HG03342 (cell line): ENCODE measurements at regions not wholly inside any gene's neighbourhood (a gene's known extent, or its start where the extent isn't known, plus 50 kb on each side); places are given as distances from the start of the nearest gene placed in this dataset.

Experiments used
- ATAC-seq: cut with Tn5 transposase; IDR thresholded peaks from one replicate; pipeline ENCODE4 v1.9.1; 2021; ENCODE audit warnings: mild to moderate bottlenecking, moderate library complexity; ENCODE audit not compliant: unreplicated experiment

DNA sequence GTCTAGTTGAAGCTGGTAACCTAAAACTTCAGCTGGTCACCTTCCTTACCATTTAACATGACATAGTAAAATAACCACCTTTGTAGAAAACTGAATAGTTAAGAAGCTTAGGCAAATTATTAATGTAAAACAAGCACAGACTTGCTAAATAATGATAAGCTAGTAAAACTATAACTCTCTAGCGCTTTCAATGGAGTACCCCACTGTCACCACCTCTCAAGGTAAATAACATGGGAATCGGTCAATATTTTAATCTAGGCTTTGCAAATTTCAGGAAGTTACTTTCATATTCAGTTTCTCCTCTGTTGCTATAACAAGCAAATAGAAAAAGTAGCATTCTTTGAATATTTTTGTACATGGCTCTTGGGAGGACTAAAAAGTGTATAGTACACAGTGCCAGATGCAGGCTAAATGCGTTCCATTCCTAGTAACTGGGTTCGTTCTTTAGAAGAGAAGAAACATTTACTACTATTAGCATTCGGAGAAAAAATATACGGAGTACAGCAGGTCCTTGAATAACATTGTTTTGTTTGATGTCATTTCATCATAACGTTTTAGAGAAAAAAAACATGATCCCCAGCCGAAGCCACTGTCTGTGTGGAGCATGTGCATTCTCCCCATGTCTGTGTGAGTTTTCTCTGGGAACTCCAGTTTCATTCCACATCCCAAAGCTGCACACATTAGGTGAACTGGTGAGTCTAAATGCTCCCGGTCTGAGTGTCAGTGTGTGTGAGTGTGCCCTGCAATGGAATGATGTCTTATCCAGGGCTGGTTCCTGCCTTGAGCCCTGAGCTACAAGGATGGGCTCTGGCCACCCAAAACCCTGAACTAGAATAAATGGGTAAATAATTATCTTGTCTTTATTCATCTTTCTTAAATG, 52.5 kb downstream of the EPRS1 start:
- no peak for ATAC-seq

GRCh38 chr1:219991919-219992318, 54.4 kb downstream of the EPRS1 start:
- ATAC-seq = no peak

DNA sequence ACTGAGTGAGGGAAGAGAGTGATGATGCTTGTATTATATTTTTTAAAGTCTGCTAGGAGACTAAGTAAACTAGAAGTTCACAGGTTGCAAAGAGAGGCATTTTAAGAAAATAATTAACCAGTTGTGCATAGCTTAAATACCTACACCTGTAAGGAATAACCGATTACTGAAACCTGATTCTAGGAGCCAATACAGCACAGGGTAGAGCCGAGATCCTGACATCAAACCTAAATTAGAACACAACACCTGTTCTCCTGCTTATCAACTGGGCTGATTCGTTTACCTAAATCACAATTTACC, 54.8 kb downstream of the EPRS1 start:
- ATAC-seq = no peak

DNA sequence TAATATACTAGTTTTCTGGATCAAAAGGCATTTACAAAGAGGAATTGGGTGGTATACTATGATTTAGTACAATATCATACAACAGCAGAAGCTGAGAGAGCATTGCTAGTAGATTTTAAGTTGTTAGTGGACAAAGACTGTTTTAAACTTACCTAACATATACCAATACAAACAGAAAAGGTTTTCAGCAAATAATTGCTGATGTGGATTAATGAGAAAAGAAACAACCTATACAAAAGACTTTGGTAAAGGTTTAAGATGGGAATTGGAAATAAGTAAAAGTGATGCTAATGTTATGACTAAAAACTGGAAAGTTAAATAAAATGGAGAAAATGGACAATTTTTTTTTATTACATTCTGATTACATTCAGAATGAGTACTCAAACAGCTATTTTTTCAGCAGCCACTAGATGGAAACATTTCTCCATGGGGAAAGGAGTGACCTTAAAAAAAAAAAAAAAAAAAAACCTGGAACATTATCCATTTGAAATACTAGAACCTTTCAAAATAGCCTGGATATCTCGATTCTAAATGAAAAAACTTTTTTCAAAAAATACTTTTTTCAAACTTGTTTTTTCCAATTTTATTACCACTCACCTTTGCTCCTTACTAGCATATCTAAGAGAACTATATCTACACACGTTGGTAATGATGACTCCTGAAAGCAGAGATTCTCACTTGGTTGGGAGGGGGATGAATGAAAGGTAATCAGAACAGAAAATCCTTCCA, 55.4 kb downstream of the EPRS1 start:
- no peak for ATAC-seq

DNA sequence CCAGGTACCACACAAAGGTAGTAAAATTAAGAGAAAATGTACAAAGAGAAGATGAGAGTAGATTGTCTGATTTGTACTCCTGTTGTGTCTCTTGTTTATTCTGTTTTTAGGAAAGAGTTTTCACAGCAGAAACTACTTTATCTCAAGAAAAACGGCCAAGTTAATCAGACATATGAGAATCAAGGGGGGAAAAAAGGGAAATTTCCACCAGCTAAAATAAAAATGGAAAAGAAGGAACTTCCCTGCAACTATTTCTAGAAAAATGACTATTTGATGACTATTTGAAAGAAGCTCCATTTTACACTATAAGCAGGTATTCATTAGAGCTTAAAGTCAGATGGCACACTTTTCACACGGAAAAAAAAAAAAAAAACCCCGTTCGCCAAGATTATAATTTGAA, 56.5 kb downstream of the EPRS1 start:
- no peak for ATAC-seq

- ATAC-seq = no peak
Observed at GRCh38 chr1:219988818-219989217, 57.5 kb downstream of the EPRS1 start.

DNA sequence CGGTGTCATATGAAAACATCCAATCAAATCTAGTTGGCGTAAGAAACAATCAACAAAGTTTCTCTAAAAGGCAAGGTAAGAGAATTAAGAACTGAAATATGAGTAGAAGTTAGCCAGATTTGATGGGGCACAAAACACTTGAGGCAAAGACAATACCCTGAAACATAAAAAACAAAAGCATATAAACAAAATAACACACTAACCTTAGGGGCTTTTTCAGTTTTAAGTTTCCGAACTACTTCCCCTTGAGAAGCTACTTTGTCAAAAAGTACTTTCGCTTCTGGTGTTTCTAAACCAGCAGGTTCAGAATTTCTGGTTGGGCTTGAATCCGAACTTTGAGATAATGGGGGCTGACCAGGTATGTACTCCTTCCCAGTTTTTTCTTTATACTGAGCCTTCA, 57.9 kb downstream of the EPRS1 start:
- ATAC-seq = peak; percentile 78

DNA sequence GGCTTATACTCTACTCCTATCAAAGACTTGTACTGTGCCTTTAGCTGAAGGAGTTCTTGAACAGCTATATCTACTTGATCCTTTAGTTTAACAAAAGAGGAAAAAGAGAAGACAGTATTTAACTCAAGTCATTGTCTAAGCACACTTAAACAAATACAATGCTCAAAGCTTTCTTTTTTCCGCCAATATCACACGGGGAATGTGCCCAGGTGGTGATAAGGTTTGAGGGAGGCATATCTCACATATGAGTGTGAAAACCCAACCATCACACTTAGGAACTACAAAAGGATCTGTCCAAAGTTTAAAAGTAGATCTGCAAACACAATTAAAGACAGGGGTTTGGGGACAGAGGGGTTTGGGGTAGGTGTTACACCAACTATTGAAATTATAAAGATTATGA, 59.0 kb upstream of the SLC30A10 start:
- no peak for ATAC-seq

GRCh38 chr1:219985169-219985568, 56.8 kb upstream of the SLC30A10 start:
- ATAC-seq = peak; percentile 42
